SU-DHL-6 (cell line): ENCODE measurements at regions not wholly inside any gene's neighbourhood (a gene's known extent, or its start where the extent isn't known, plus 50 kb on each side); places are given as distances from the start of the nearest gene placed in this dataset.

ENCODE experiments used
- CTCF ChIP-seq: fragments of 200-600 bp; sonication (generic); IDR thresholded peaks from one replicate; pipeline ENCODE4 v1.5.1; 2017; ENCODE audit warnings: antibody characterized with exemption, mild to moderate bottlenecking, low read length, moderate library complexity; ENCODE audit not compliant: insufficient read depth, poor library complexity, severe bottlenecking
- EZH2phosphoT487 ChIP-seq: fragments of 200-600 bp; sonication (generic), shearing (Covaris generic); conservative IDR thresholded peaks from 2 replicates; pipeline ENCODE4 v1.6.1; 2018; ENCODE audit warnings: mild to moderate bottlenecking, antibody characterized with exemption, low read length, moderate library complexity, mixed read lengths

DNA sequence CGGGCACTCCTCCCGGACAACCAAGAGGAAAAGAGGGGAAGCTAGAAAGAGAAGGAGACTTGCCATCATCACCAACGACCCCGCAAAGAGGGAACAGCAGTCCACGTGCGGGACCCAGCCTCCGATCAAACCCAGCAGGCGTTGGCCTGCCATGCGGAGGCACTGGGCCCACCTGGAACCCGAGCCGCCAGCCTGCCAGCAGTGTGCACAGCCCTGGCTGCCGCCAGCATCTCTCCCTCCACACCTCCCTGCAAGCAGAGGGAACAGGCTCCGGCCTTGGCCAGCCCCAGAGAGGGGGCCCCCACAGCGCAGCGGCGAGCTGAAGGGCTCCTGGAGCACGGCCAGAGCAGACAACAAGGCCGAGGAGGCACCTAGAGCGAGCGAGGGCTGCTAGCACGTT, 1244.7 kb upstream of the B3GALT2 start:
- no peak for TF ChIP-seq CTCF
- no peak for TF ChIP-seq EZH2phosphoT487
